HG02678 (cell line): ENCODE measurements at regions not wholly inside any gene's neighbourhood (a gene's known extent, or its start where the extent isn't known, plus 50 kb on each side); places are given as distances from the start of the nearest gene placed in this dataset.
A peak's percentile ranks its signal among the peaks of the same experiment; 100 is the strongest.
"Not testable (repeated sequence)": the region's sequence is repeated elsewhere in the genome, so short reads cannot be mapped to it uniquely, and the experiment has no call there.

Source experiments
- ATAC-seq: cut with Tn5 transposase; IDR thresholded peaks from one replicate; pipeline ENCODE4 v1.9.1; 2021; ENCODE audit warnings: mild to moderate bottlenecking, moderate library complexity; ENCODE audit not compliant: unreplicated experiment

- no peak for ATAC-seq
These were observed 325.6 kb downstream of the NR4A2 start for GRCh38 chr2:156006721-156007618.

DNA sequence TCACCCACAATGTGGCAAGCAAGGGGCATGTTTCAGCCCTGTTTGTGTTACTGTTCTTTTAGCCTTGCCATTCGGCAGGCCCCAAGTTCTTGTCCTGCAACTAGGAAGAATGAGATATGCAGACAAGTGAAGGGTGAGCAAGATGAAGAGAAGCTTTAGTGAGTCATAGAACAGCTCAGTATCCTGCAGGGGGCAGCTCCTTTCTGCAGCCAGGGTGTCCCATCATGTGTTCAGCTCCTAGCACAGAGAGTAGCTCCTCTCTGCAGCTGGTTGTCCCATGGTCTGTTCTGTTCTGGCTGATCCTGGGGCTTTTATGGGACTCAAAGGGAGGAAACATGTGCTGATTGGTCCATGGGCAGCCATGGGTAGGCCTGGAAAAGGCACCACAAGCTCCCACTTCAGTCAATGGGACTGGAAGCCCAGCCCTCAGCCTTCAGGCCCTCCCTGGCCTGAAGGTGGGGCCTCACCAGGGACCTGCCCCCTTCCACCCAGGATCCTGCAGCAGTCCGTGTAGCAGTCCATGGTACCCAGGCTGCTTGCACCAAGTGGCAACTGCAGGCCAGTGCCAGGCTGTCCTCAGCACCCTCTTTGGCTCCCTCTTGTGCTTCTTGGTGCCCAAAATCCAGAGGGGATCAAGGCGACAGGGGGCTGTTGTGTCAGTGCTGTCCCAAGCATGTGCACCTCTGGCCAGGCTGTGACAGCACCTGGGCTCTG lies 326.4 kb downstream of the NR4A2 start:
- ATAC-seq = no peak

DNA sequence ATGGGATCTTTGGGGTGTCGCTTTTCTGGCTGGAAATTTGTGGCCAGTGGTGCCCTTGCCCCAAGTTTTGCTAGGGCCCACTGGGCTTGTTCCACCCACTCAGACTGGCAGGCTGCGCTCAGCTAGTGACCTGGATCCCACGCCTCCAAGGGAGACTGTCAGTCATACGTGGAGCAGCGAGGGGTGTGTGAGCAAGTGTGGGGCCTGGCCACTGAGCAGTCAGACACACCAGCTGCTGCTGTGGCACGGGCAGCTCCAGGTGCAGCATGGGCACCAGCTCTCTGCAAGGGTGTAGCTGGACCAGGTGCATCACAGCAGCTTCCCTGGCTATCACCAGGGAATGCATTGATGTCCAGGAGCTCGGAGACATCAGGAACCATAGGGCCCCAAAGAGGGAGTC lies 327.0 kb downstream of the NR4A2 start:
- no peak for ATAC-seq

GRCh38 chr2:156004459-156004858 lies 328.1 kb downstream of the NR4A2 start:
- no peak for ATAC-seq

DNA sequence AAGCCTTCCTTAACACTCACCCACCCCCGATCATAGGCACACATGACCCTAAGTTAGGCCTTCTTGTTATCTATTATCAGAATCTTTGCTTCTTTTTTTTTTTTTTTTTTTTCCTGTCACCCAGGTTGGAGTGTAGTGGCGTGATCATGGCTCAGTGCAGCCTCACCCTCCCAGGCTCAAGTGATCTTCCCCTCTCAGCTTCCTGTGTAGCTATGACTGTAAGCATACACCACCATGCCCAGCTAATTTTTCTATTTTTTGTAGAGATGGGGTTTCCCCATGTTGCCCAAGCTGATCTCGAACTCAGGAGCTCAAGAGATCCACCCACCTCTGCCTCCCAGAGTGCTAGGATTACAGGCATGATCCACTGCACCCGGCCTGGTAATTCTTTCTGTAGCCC lies 328.7 kb downstream of the NR4A2 start:
- no peak for ATAC-seq

GRCh38 chr2:156001851-156002250 lies 330.7 kb downstream of the NR4A2 start:
- ATAC-seq = no peak

- ATAC-seq = no peak
These were observed 335.0 kb downstream of the NR4A2 start for GRCh38 chr2:155997538-155997937.

DNA sequence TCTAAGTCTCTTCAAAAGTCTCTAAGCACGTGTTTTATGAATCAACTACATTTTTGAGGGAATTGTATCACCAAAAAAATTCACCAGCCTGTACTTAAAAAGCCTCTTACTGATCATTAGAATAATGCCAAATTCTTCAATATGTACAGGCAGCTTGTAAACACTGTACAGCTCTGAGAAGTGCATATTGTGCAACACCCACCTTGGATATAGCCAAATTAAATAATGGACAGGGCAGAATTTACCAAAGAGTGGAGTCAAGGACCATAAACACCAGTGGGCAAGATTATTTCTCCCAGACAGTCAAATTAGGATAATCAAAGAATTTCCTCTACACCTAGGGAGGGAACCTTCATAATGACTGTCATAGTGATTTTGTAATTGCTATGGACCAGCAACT lies 338.2 kb downstream of the NR4A2 start:
- ATAC-seq = no peak

DNA sequence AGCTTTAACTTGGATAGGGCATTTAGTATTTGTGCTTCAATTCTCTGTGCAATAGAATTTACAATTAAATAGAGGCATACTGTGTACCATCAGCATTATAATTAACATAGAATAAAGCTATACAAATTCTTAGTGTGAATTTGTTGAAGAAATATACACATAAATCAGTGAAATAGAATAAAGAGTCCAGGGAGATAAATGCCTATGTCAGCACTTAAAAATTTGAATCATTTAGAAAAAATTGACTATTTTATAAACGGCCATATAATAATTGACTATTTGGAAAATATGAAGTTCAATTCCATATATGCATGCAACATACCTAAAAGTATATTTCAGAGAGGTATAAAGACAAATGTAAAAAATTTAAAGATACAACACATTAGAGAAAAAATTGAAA lies 348.7 kb downstream of the NR4A2 start:
- no peak for ATAC-seq

DNA sequence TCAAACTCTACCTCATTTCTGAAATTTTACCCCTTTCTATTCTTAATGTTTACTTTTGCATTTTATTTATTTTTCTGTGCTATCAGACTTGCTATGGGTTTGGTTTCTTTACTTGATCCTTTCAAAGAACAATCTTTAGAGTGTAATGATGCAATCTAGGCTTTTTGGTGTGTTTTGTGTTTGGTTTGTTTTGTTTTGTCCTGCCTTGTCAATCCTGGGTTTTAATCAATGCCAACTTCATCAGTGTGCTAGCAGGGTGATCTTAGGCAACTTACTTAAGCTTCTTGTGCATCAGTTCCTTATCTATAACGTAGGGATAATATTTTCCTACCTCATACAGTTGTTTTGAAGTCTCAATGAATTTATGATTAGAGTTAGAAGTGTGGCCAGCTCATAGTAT lies 350.4 kb downstream of the NR4A2 start:
- no peak for ATAC-seq

GRCh38 chr2:155980941-155981560 lies 351.5 kb downstream of the NR4A2 start:
- ATAC-seq = peak; percentile 40

GRCh38 chr2:155975734-155976133 lies 356.8 kb downstream of the NR4A2 start:
- no peak for ATAC-seq

- ATAC-seq = no peak
These were observed 359.6 kb downstream of the NR4A2 start for GRCh38 chr2:155972916-155973315.

DNA sequence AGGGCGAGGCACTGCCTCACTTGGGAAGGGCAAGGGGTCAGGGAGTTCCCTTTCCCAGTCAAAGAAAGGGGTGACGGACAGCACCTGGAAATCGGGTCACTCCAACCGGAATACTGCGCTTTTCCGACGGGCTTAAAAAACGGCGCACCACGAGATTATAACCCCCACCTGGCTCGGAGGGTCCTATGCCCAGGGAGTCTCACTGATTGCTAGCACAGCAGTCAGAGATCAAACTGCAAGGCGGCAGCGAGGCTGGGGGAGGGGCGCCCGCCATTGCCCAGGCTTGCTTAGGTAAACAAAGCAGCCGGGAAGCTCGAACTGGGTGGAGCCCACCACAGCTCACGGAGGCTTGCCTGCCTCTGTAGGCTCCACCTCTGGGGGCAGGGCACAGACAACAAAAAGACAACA lies 366.5 kb downstream of the NR4A2 start:
- ATAC-seq = not testable (repeated sequence)

DNA sequence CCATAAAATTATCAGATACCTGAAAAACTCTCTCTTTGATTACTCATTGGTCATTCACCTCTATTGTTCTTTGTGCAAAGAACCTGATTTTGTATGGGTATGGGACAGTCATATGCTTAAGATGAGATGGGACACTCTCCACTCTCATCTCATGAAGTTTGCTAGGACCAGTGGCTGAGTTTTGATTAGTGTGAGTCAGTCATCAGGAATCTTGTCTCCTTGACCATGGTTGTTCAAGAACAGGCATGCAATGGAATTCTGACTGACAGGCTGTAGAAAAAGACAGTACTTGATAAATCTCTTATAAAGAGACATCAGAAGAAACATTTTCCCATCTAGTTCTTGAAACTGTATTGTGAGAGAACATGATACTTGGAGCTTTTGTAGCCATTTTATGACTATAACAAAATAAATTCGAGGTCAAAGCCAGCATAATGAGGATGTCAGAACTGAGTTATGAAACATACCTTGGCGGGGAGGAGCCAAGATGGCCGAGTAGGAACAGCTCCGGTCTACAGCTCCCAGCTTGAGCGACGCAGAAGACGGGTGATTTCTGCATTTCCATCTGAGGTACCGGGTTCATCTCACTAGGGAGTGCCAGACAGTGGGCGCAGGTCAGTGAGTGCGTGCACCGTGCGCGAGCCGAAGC lies 367.0 kb downstream of the NR4A2 start:
- no peak for ATAC-seq

GRCh38 chr2:155961641-155962040 lies 370.9 kb downstream of the NR4A2 start:
- no peak for ATAC-seq

GRCh38 chr2:155958834-155959233 lies 373.7 kb downstream of the NR4A2 start:
- no peak for ATAC-seq

- no peak for ATAC-seq
These were observed 385.5 kb downstream of the NR4A2 start for GRCh38 chr2:155947069-155947468.

DNA sequence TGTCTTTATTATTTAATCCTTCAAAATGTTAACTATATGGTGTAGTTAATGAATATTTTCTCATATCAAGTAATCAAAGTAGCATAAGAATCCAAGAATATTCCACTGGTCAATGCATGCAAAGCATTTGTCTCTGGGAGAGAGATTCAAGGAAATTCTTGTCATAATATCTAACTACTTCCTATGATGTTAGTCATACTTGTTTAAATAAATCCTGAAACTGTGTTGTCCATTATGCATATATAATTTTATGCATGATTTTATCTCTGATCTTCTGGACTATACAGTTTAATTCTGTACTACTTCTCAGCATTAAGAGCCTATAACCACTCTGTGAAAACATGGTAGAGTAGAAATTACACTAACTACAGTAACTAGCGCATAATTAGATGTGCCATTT lies 388.3 kb downstream of the NR4A2 start:
- ATAC-seq = no peak

DNA sequence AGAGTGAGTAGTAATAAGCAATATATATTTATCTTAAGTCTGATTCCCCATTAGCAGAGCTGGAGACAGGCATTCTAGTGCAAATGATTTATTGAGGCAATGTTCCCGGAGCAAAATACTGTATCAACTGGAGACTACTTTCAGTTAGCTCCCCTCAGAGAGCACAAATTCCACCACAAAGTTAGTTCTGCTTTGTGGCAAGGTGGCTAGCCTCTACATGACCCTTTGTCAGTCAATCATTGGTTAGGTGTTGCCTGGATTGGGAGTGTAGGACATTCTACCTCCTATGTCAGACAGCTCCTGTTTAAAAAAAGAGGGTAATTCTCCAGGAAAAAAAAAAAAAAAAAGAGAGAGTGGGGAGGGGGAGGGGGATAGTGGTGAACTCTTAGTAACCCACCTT lies 402.2 kb downstream of the NR4A2 start:
- no peak for ATAC-seq

DNA sequence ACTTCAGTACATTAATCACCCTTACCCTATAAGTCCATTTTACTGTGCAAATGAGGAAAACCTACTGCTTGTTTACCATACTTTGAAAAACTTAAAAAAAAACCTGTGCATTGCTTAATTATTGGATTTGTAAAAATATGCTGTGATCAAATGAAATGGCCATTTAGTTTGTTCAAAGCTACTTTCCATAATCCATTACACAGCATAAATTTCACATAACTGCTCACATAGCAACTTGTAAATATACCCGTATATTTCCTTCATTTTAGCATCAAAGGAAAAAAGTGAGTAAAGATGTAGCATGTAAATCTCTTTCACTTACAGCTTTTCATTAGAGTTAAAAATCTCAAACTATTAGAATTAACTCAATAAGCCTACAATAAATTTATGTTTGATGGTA lies 415.1 kb downstream of the NR4A2 start:
- no peak for ATAC-seq
